Spleen (tissue), 7 donors: ENCODE measurements at regions not wholly inside any gene's neighbourhood (a gene's known extent, or its start where the extent isn't known, plus 50 kb on each side); places are given as distances from the start of the nearest gene placed in this dataset.

Experiments used
- CTCF ChIP-seq, 11 experiments: fragments of 200-600 bp in 7 of 11; fragments of 450-650 bp in 4 of 11; sonication (generic) in 4 of 11; IDR thresholded peaks in 8 of 11; conservative IDR thresholded peaks in 3 of 11; 1 replicate in 7 of 11; 2 replicates in 4 of 11; pipeline versions ENCODE4 v1.4.0 to v1.8.0; 2016 to 2021; ENCODE audit warnings: antibody characterized with exemption in 11 of 11, inconsistent platforms in 4 of 11, mild to moderate bottlenecking in 1 of 11
- POLR2A ChIP-seq, 3 donors: fragments of 450-650 bp; IDR thresholded peaks; one replicate each; pipeline ENCODE4 v1.5.1; 2017; ENCODE audit warnings: antibody characterized with exemption in 3 of 3, mild to moderate bottlenecking in 1 of 3
- POLR2AphosphoS5 ChIP-seq, 3 donors: sonication (generic); formaldehyde crosslinking; IDR thresholded peaks; one replicate each; pipeline ENCODE4 v1.5.1; 2017; ENCODE audit warnings: antibody characterized with exemption in 3 of 3
- donor health status: DM: no; HTN: no; CAD: no; lungs with moderate emphysema.
- donor health status: DM: no; HTN: no; CAD: no.
- donor health status: DM: no; HTN: no; CAD: no.

GRCh38 chr3:90026406-90026805 lies 919.0 kb downstream of the EPHA3 start:
- TF ChIP-seq POLR2AphosphoS5 (IDR thresholded peaks at IDR 0.05) (no peak), CTCF (IDR thresholded peaks at IDR 0.05 in 8 of 11, conservative IDR thresholded peaks at IDR 0.05 in 3 of 11) (no peak), POLR2A (IDR thresholded peaks at IDR 0.05) (no peak)
